ENCODE measurements at regions not wholly inside any gene's neighbourhood (a gene's known extent, or its start where the extent isn't known, plus 50 kb on each side); places are given as distances from the start of the nearest gene placed in this dataset.

GRCh38 chr5:92428415-92428814, 1045.3 kb upstream of the ARRDC3 start:
- no peak for FAIRE-seq
- no peak for DNase-seq (ENCODE audit: extremely low spot score, insufficient read length, low read depth)

GRCh38 chr5:92424785-92425426, 1041.8 kb upstream of the ARRDC3 start:
- FAIRE-seq, result no peak
- DNase-seq (ENCODE audit: extremely low spot score, insufficient read length, low read depth), result no peak

GRCh38 chr5:92421942-92422341, 1038.8 kb upstream of the ARRDC3 start:
- FAIRE-seq (no peak), DNase-seq (ENCODE audit: extremely low spot score, insufficient read length, low read depth) (no peak)

- FAIRE-seq (no peak), DNase-seq (ENCODE audit: extremely low spot score, insufficient read length, low read depth) (no peak)
Measured at GRCh38 chr5:92421196-92421595, 1038.1 kb upstream of the ARRDC3 start.

- no peak for FAIRE-seq
- DNase-seq (ENCODE audit: extremely low spot score, insufficient read length, low read depth), result no peak
Measured at GRCh38 chr5:92419261-92419660, 1036.1 kb upstream of the ARRDC3 start.

- no peak for DNase-seq (ENCODE audit: extremely low spot score, insufficient read length, low read depth)
- no peak for FAIRE-seq
Measured at GRCh38 chr5:92418341-92418740, 1035.2 kb upstream of the ARRDC3 start.

- DNase-seq (ENCODE audit: extremely low spot score, insufficient read length, low read depth) (no peak), FAIRE-seq (no peak)
Measured at GRCh38 chr5:92409134-92409533, 1026.0 kb upstream of the ARRDC3 start.

- FAIRE-seq, result no peak
- no peak for DNase-seq (ENCODE audit: extremely low spot score, insufficient read length, low read depth)
Measured at GRCh38 chr5:92402956-92403702, 1020.0 kb upstream of the ARRDC3 start.

- FAIRE-seq (no peak), DNase-seq (ENCODE audit: extremely low spot score, insufficient read length, low read depth) (no peak)
Measured at GRCh38 chr5:92402045-92402444, 1018.9 kb upstream of the ARRDC3 start.

GRCh38 chr5:92401492-92401891, 1018.4 kb upstream of the ARRDC3 start:
- DNase-seq (ENCODE audit: extremely low spot score, insufficient read length, low read depth) (no peak), FAIRE-seq (no peak)

- FAIRE-seq, result no peak
- no peak for DNase-seq (ENCODE audit: extremely low spot score, insufficient read length, low read depth)
Measured at GRCh38 chr5:92394936-92395335, 1011.8 kb upstream of the ARRDC3 start.

- FAIRE-seq (no peak), DNase-seq (ENCODE audit: extremely low spot score, insufficient read length, low read depth) (no peak)
Measured at GRCh38 chr5:92390657-92391056, 1007.5 kb upstream of the ARRDC3 start.

- DNase-seq (ENCODE audit: extremely low spot score, insufficient read length, low read depth), result no peak
- no peak for FAIRE-seq
Measured at GRCh38 chr5:92380069-92380770, 997.1 kb upstream of the ARRDC3 start.

- DNase-seq (ENCODE audit: extremely low spot score, insufficient read length, low read depth) (no peak), FAIRE-seq (no peak)
Measured at GRCh38 chr5:92378966-92379611, 996.0 kb upstream of the ARRDC3 start.

- DNase-seq (ENCODE audit: extremely low spot score, insufficient read length, low read depth) (no peak), FAIRE-seq (no peak)
Measured at GRCh38 chr5:92374859-92375258, 991.7 kb upstream of the ARRDC3 start.

GRCh38 chr5:92372766-92373165, 989.6 kb upstream of the ARRDC3 start:
- no peak for DNase-seq (ENCODE audit: extremely low spot score, insufficient read length, low read depth)
- FAIRE-seq, result no peak

- FAIRE-seq (no peak), DNase-seq (ENCODE audit: extremely low spot score, insufficient read length, low read depth) (no peak)
Measured at GRCh38 chr5:92371889-92372235, 988.7 kb upstream of the ARRDC3 start.

GRCh38 chr5:92371171-92371888, 988.2 kb upstream of the ARRDC3 start:
- DNase-seq (ENCODE audit: extremely low spot score, insufficient read length, low read depth), result no peak
- no peak for FAIRE-seq

GRCh38 chr5:92370032-92370431, 986.9 kb upstream of the ARRDC3 start:
- FAIRE-seq (no peak), DNase-seq (ENCODE audit: extremely low spot score, insufficient read length, low read depth) (no peak)

- FAIRE-seq (no peak), DNase-seq (ENCODE audit: extremely low spot score, insufficient read length, low read depth) (no peak)
Measured at GRCh38 chr5:92369587-92369986, 986.5 kb upstream of the ARRDC3 start.
